UCSD-AML1 (cell line): ENCODE measurements at regions not wholly inside any gene's neighbourhood (a gene's known extent, or its start where the extent isn't known, plus 50 kb on each side); places are given as distances from the start of the nearest gene placed in this dataset.

ENCODE experiments used
- DNase-seq: peaks from one replicate; lab custom pipeline; 2025; ENCODE audit not compliant: unreplicated experiment; lab: John Stamatoyannopoulos, UW

DNA sequence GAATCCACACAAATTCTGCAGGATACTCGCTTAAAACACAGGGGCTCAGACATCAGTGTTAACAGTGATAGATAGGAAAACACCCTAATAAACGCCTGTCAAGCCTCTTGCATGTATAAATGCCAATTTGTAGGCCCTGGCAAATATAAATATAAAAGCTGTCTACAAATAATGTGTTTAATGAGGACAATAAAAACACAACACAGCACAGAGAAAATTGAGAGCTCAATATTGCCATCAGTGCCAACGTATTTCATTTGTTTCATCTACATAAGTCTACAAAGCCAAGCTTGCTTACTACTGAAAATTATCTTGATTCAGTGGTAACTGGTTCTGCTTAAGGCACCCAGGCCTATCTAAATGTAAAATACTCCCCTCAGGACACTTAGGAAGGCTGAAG is 1387.0 kb upstream of the TENM4 start:
- no peak for DNase-seq

GRCh38 chr11:80826808-80827207 is 1386.0 kb upstream of the TENM4 start:
- no peak for DNase-seq

DNA sequence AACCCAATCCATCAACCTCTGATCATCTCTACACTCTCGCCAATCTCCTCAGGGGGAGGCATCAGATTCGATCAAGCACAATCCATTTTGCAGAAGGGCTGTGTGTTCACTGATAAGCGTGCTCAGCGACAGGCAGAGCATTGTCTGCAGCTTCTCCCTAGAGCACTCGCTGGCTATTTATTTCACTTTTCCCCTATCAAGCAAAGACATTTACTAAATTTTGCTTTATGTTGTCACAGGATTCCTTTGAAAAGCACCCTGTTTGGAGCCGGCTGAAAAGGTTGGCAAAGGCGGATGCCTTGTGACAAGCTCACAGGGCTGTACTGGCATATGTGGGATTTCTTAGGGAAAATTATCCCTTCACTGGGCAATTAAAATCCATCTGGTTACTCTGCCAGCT is 1381.5 kb upstream of the TENM4 start:
- no peak for DNase-seq

GRCh38 chr11:80819271-80819670 is 1378.4 kb upstream of the TENM4 start:
- DNase-seq: no peak

GRCh38 chr11:80816966-80817365 is 1376.1 kb upstream of the TENM4 start:
- no peak for DNase-seq

- no peak for DNase-seq
Measured at GRCh38 chr11:80816454-80816847, 1375.6 kb upstream of the TENM4 start.

- DNase-seq: no peak
Measured at GRCh38 chr11:80815752-80816453, 1375.1 kb upstream of the TENM4 start.

DNA sequence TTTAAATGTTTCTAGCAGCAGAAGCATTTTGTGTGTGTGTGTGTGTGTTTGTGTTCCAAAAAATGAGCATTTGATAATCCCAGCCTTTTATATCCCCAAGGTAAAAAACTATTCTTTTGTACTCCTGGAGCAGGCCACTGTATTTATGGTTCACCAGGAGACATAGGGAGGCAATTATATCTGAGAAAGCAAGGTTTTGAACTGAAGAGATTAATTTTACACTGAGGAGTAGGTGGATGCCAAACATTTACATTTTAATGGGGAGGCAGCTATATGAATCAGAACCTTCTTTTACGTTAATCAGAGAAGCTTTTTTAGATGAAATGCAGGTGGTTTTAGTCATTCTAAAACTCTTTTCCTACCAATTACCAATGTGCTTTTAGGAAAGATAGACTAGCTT is 1374.0 kb upstream of the TENM4 start:
- DNase-seq: no peak

DNA sequence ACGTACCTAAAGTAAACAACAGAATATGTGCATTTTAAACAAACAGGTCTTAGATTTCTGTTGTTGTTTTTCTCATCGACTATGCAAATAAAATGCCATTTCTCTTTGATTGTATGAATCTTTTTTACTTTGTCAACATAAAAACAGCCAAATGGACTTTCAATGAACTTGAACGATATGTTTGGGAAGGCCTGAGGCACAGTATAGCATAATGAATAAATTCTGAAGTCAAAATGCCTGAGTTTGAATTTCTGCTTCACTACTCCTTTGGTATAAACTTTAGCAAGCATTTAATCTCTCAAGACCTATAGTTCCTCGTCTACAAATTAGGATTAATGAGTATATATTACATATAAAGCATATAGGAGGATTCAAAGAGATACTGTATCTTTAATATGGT is 1369.9 kb upstream of the TENM4 start:
- DNase-seq: no peak

DNA sequence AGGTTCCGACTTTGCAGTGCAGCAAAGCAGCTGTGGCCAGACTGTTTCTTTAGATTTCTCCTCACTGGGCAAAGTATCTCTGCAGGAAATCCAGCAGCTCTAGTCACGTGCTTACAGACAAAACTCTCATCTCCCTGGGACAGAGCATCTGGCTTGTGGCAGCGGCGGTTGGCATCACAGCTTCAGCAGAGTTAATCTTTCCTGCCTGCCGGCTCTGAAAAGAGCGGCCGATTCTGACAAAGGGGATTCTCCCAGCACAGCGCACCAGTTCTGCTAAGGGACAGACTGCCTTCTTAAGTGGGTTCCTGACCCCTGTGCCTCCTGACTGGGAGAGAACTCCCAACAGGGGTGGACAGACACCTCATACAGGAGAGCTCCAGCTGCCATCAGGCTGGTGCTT is 1357.3 kb upstream of the TENM4 start:
- DNase-seq: no peak

GRCh38 chr11:80783561-80783960 is 1342.7 kb upstream of the TENM4 start:
- DNase-seq: no peak

GRCh38 chr11:80782135-80782885 is 1341.5 kb upstream of the TENM4 start:
- DNase-seq: no peak

DNA sequence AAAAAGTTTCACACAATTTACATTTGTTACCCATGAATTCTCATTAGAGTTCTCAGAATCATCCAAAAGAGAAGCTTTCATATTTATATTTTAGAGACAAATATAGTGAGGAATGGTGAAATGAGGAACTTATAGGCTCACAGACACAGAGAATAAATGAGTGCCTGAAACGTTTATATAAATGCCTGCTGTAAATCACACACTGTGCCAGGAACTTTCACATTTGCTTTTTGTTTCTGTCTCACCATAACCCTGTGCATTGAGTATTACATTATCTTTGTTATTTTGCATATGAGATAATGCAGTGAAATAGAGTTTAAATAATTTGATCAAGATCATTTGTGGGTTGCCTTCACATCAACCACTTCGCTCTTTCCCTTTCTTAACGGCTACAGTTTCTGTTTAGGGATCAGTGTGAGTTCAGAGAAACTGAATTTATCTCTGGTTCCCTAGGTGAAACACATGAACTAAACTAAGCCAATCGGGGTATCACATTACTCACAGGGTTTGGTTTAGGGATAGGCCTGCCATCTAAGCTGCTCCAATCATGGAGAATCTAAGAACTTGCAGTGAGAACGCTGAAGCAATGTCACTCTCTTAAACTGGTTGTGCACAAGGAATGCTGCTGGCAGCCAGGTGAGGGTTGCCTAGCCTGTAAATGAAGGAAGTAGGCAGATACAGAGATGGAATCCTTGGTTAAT is 1339.2 kb upstream of the TENM4 start:
- no peak for DNase-seq

GRCh38 chr11:80778941-80779340 is 1338.1 kb upstream of the TENM4 start:
- DNase-seq: no peak

GRCh38 chr11:80778432-80778831 is 1337.6 kb upstream of the TENM4 start:
- no peak for DNase-seq

DNA sequence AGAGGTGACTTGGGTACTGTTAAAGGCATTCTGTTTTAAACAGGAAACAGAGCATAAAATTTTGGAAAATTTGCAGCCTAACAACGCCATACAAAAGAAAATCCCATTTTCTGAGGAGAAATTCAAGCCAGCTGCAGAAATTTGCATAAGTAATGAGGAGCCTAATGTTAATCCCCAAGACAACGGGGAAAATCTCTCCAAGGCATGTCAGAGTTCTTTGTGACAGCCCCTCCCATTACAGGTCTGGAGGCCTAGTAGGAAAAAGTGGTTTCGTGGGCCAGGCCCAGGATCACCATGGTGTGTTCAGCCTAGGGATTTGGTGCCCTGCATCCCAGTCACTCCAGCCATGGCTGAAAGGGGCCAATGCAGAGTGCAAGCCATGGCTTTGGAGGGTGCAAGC is 1333.1 kb upstream of the TENM4 start:
- no peak for DNase-seq

- DNase-seq: no peak
Measured at GRCh38 chr11:80771017-80771416, 1330.2 kb upstream of the TENM4 start.

DNA sequence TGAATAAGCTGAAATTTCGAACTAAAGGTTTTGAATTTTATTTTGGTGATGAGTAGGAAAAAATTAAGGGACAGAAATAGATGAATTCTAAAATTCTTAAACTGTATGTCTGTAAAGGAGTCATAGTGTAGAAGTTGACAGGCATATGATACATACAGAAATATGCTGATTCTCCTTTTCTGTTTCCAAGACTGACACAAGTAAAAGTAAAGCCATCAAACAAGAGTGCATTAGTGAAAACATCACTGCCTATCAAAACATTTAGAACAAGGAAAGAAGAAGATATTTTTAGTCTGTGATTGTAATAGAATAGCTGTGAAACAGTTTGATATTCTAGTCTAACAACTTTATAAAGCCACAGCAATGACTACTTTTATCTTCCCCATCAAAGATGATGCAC is 1318.0 kb upstream of the TENM4 start:
- no peak for DNase-seq

GRCh38 chr11:80748207-80748925 is 1307.5 kb upstream of the TENM4 start:
- DNase-seq: no peak

DNA sequence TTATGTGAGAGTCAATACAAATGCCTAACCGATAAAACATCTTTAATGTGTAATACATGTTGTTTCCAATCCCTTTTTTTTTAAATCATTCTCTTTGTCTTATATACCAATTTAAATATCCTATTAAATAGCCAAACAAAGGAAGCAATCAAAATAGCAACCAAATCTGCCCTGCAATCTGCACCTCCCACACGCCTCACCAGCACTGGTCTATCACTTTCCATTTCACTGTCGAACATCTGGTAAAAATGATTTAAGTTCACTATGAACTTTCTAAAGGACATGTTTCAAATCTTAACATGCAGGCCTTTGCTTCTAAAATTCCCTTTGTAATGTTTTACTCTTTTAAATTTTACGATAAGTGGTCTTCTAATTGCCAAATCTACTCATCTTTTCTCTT is 1305.5 kb upstream of the TENM4 start:
- DNase-seq: no peak

DNA sequence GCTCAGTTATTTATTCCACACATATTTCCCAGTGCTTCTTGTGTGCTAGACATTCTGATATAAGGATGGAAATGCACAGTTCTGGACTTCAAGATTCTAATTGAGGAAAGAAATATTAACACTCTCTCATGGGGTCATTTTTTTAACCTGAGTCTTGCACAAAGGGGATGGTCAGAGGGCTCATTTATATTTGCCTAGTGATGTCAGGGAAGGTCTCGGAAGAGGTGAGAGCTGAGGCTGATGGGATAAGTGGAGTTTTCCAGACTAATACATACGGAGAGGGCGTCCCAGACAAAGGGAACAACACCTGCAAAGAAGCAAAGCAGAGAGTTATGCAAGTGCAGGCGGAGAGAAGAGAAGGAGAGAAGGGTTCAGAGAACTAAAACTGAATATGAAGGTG is 1304.6 kb upstream of the TENM4 start:
- DNase-seq: no peak

- no peak for DNase-seq
Measured at GRCh38 chr11:80733790-80734189, 1293.0 kb upstream of the TENM4 start.
